ENCODE measurements at regions not wholly inside any gene's neighbourhood (a gene's known extent, or its start where the extent isn't known, plus 50 kb on each side); places are given as distances from the start of the nearest gene placed in this dataset.

DNA sequence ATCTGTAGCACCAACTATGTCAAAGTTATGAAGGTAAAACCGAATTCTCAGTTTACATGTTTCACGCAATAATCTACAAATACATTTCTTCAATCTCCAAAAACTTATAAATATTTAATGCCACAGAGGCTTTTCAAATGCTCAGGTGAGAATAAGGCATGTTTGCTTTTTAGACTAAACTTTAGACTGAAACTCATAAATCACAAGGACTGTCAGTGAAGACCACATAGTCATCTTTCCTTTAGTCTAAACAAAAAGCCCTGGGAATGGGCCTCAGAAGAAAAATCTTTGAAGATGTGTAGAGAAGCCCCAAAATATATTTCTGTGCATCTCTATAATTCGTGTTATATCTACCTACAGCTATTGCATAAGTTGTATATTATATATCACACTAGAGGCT, 54.5 kb upstream of the DCTD start:
- TF ChIP-seq POLR2A (IDR thresholded peaks at IDR 0.05; ENCODE audit: low read depth) (no peak), POLR2AphosphoS5 (IDR thresholded peaks at IDR 0.05) (no peak), EP300 (IDR thresholded peaks at IDR 0.05) (no peak)
- TF ChIP-seq, protein P1, sequence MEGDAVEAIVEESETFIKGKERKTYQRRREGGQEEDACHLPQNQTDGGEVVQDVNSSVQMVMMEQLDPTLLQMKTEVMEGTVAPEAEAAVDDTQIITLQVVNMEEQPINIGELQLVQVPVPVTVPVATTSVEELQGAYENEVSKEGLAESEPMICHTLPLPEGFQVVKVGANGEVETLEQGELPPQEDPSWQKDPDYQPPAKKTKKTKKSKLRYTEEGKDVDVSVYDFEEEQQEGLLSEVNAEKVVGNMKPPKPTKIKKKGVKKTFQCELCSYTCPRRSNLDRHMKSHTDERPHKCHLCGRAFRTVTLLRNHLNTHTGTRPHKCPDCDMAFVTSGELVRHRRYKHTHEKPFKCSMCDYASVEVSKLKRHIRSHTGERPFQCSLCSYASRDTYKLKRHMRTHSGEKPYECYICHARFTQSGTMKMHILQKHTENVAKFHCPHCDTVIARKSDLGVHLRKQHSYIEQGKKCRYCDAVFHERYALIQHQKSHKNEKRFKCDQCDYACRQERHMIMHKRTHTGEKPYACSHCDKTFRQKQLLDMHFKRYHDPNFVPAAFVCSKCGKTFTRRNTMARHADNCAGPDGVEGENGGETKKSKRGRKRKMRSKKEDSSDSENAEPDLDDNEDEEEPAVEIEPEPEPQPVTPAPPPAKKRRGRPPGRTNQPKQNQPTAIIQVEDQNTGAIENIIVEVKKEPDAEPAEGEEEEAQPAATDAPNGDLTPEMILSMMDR (IDR thresholded peaks at IDR 0.05), result no peak
